ENCODE measurements at regions not wholly inside any gene's neighbourhood (a gene's known extent, or its start where the extent isn't known, plus 50 kb on each side); places are given as distances from the start of the nearest gene placed in this dataset.
A peak's percentile ranks its signal among the peaks of the same experiment; 100 is the strongest.

DNA sequence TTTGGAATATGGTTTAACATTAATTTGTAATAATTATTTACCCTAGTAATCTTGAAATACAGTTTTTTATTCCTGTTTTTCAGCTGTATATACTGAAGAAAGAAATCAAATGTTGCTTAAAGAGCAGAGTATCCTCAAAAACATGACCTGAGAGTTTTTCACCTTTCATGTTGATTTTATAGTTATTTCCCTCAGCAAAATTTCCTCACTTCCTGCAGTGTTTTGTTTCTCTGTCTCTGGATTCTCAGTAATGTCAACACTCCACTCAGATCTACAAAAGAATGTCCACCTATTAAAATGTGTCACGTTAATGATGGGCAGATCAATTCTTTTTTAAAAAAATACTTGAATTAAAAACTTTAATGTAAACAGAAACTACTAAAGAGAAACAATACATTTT is 398.3 kb downstream of the ANXA1 start:
- H3K4me1 ChIP-seq = no peaks in the 10 kb centered on the region
- no peak overlapping the region for H3K27ac ChIP-seq
- TF ChIP-seq, protein P1, sequence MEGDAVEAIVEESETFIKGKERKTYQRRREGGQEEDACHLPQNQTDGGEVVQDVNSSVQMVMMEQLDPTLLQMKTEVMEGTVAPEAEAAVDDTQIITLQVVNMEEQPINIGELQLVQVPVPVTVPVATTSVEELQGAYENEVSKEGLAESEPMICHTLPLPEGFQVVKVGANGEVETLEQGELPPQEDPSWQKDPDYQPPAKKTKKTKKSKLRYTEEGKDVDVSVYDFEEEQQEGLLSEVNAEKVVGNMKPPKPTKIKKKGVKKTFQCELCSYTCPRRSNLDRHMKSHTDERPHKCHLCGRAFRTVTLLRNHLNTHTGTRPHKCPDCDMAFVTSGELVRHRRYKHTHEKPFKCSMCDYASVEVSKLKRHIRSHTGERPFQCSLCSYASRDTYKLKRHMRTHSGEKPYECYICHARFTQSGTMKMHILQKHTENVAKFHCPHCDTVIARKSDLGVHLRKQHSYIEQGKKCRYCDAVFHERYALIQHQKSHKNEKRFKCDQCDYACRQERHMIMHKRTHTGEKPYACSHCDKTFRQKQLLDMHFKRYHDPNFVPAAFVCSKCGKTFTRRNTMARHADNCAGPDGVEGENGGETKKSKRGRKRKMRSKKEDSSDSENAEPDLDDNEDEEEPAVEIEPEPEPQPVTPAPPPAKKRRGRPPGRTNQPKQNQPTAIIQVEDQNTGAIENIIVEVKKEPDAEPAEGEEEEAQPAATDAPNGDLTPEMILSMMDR (IDR thresholded peaks at IDR 0.05) = no peak
- no peaks in the 10 kb centered on the region for H3K27me3 ChIP-seq
- DNase-seq = no peak
- no peaks in the 10 kb centered on the region for H3K36me3 ChIP-seq
- intact Hi-C loops (cut with DNase I) = no loop called here
- ATAC-seq = no peak
- no peaks in the 10 kb centered on the region for H3K9me3 ChIP-seq
- H3K4me3 ChIP-seq = no peak overlapping the region

DNA sequence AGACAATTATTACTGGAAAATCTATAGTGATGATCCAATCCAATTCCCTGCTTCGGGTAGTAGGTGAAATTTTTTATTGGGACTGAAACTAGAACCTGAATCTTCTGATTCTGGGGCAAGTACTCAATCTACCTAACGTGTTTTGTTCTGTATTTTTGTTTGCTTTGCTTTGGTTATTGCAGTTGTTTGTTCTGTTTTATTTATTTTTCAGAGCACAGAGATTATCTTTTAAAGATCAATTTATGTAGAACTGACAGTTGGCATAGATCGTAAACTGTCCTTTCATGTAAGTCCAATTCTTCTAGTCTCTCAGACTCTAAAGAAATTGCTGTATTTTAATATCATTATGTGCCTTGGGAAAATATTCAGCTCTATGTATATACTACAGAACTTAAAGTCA is 401.6 kb downstream of the ANXA1 start:
- no peak for ATAC-seq
- Histone ChIP-seq H3K9me3 (no peaks in the 10 kb centered on the region), H3K36me3 (no peaks in the 10 kb centered on the region), H3K27me3 (no peaks in the 10 kb centered on the region), H3K27ac (no peak overlapping the region), H3K4me3 (no peak overlapping the region), H3K4me1 (no peaks in the 10 kb centered on the region)
- intact Hi-C loops (cut with DNase I) = no loop called here
- TF ChIP-seq, protein P1 (IDR thresholded peaks at IDR 0.05) = no peak
- no peak for DNase-seq

DNA sequence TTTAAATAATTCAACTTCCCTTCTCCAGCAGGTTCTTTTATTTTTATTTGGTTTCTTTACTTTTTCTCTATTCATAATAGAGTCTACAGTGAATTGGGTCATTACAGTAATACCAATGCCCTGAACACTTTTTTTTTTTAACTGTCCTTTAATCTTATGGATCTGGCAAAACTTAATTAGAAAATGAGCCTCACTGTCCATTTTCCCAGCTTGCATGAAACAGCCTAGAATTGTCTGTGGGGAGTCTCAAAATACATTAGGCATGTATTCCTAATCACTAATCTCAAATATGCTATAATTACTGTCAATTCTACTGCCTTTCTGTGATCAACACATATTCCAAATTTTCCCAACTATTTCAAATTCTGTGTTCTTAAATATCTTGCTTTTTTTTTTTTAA is 406.8 kb downstream of the ANXA1 start:
- Histone ChIP-seq H3K4me3 (no peak overlapping the region), H3K9me3 (no peaks in the 10 kb centered on the region), H3K27me3 (no peaks in the 10 kb centered on the region), H3K4me1 (no peaks in the 10 kb centered on the region), H3K27ac (no peak overlapping the region), H3K36me3 (no peaks in the 10 kb centered on the region)
- DNase-seq = no peak
- intact Hi-C loops (cut with DNase I) = no loop called here
- TF ChIP-seq, protein P1 (IDR thresholded peaks at IDR 0.05) = no peak
- ATAC-seq = no peak

DNA sequence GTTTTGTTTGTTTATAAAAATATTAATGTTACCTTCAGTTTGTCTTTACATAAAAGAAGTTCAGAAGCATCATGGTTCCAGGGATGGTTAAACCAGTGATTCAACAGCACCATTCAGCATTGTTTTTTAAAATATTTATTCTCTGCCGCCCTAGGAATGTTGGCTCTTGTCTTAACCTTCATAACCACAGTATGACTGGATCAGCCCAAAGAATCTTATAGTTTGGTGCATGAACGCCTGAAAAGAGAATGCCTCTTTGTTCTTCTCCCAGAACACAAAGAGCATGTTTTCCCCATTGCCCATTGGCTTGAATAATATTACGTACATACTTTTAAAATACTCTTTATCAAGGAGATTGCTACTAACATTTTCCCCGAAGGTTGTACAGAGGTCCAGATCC is 413.4 kb downstream of the ANXA1 start:
- Histone ChIP-seq H3K27ac (no peak overlapping the region), H3K4me1 (no peaks in the 10 kb centered on the region), H3K9me3 (no peaks in the 10 kb centered on the region), H3K36me3 (no peaks in the 10 kb centered on the region), H3K4me3 (no peak overlapping the region), H3K27me3 (no peaks in the 10 kb centered on the region)
- intact Hi-C loops (cut with DNase I) = no loop called here
- ATAC-seq = no peak
- no peak for DNase-seq
- TF ChIP-seq, protein P1 (IDR thresholded peaks at IDR 0.05) = no peak

DNA sequence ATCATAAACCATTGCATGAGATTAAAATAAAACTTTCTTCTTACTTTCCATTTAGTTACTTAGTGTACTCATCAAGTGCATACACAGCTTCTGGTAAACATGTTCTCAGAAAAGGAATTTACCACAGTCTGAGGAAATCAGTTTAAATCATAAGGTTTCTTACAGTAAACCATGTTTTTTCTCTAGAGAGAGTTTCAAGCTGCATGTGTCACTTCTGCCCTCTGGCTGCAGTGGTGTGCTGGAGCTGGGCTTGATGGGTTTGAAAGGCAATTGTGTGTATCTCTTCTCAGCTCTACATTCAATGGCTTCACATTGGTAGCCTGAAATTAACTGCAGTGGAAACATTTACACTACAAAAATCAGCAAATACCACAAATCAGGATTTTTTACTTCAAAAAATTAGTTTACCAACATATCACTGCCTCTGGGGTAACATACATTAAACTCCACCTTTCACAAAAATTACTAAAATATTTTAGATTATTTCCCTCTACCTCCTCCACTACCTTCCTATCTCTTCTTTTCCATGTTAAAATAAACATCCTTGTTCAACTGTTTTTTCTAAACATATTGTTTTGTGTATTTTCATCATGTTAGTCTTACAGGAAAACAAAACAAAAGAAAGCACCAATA is 414.3 kb downstream of the ANXA1 start:
- no peak overlapping the region for H3K4me3 ChIP-seq
- intact Hi-C loops (cut with DNase I) = no loop called here
- DNase-seq (no peak), ATAC-seq (peak; percentile 39)
- no peaks in the 10 kb centered on the region for H3K9me3 ChIP-seq
- H3K4me1 ChIP-seq = no peaks in the 10 kb centered on the region
- TF ChIP-seq, protein P1 (IDR thresholded peaks at IDR 0.05) = peak; percentile 24
- H3K27ac ChIP-seq = no peak overlapping the region
- no peaks in the 10 kb centered on the region for H3K27me3 ChIP-seq
- no peaks in the 10 kb centered on the region for H3K36me3 ChIP-seq

DNA sequence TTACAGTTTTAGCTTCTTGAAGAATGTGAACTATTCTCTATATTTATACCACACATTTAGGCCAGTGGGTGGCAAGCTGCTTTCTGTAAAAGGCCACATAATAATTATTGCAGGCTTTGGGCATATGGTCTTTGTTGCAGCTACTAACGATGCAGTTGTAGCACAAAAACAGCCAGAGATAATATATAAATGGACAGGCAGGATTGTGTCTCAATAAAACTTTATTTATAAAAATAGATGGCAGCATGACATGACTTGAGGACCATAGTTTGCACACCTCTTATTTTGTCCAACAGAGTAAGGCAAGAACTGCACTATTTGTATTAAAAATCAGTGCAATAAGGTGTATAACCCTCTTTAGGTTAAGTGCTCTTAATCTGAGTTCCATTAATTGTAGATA is 415.0 kb downstream of the ANXA1 start:
- H3K4me3 ChIP-seq = no peak overlapping the region
- intact Hi-C loops (cut with DNase I) = no loop called here
- DNase-seq (no peak), ATAC-seq (no peak)
- H3K9me3 ChIP-seq = no peaks in the 10 kb centered on the region
- H3K4me1 ChIP-seq = no peaks in the 10 kb centered on the region
- no peaks in the 10 kb centered on the region for H3K27me3 ChIP-seq
- no peaks in the 10 kb centered on the region for H3K36me3 ChIP-seq
- no peak overlapping the region for H3K27ac ChIP-seq
- TF ChIP-seq, protein P1 (IDR thresholded peaks at IDR 0.05) = no peak
